T-helper 1 cell treated with Interleukin-12 subunit alpha and Interleukin-12 subunit beta and Interleukin-4 antibody, amounts not matched to agents 30 μg/mL and 1 μg/mL, for 36 hours (primary cell): ENCODE measurements at regions not wholly inside any gene's neighbourhood (a gene's known extent, or its start where the extent isn't known, plus 50 kb on each side); places are given as distances from the start of the nearest gene placed in this dataset.
"Not testable (repeated sequence)": the region's sequence is repeated elsewhere in the genome, so short reads cannot be mapped to it uniquely, and the experiment has no call there.

Source experiments
- H3K27ac Mint-ChIP-seq: one replicate; pipeline ENCODE4 v1.8.0; 2021; ENCODE audit warnings: mild to moderate bottlenecking, mixed read lengths
- H3K27me3 Mint-ChIP-seq: one replicate; pipeline ENCODE4 v1.8.0; 2021; ENCODE audit warnings: low read depth, mixed read lengths
- H3K36me3 Mint-ChIP-seq: one replicate; pipeline ENCODE4 v1.8.0; 2021; ENCODE audit warnings: low read depth, mixed read lengths
- H3K4me1 Mint-ChIP-seq: one replicate; pipeline ENCODE4 v1.8.0; 2021; ENCODE audit warnings: low read depth, mixed read lengths
- H3K4me3 Mint-ChIP-seq: one replicate; pipeline ENCODE4 v1.8.0; 2021; ENCODE audit warnings: mild to moderate bottlenecking, moderate library complexity, mixed read lengths
- H3K9me3 Mint-ChIP-seq: one replicate; pipeline ENCODE4 v1.8.0; 2021; ENCODE audit warnings: mixed read lengths

- peaks cover 4% of the 10 kb centered on the region for H3K9me3 Mint-ChIP-seq
- no peak overlapping the region for H3K4me3 Mint-ChIP-seq
- no peaks in the 10 kb centered on the region for H3K4me1 Mint-ChIP-seq
- no peaks in the 10 kb centered on the region for H3K27me3 Mint-ChIP-seq
- no peak overlapping the region for H3K27ac Mint-ChIP-seq
- H3K36me3 Mint-ChIP-seq: no peaks in the 10 kb centered on the region
Measured at GRCh38 chr7:138235207-138235606, 158.9 kb downstream of the AKR1D1 start.

- Mint-ChIP-seq H3K4me1 (no peaks in the 10 kb centered on the region), H3K9me3 (peaks cover 1% of the 10 kb centered on the region), H3K27me3 (no peaks in the 10 kb centered on the region), H3K27ac (no peak overlapping the region), H3K36me3 (no peaks in the 10 kb centered on the region), H3K4me3 (no peak overlapping the region)
Measured at GRCh38 chr7:138237995-138238394, 161.7 kb downstream of the AKR1D1 start.

GRCh38 chr7:138238734-138239659 lies 162.7 kb downstream of the AKR1D1 start:
- H3K36me3 Mint-ChIP-seq: no peaks in the 10 kb centered on the region
- H3K27me3 Mint-ChIP-seq: no peaks in the 10 kb centered on the region
- no peak overlapping the region for H3K27ac Mint-ChIP-seq
- no peaks in the 10 kb centered on the region for H3K9me3 Mint-ChIP-seq
- no peak overlapping the region for H3K4me3 Mint-ChIP-seq
- no peaks in the 10 kb centered on the region for H3K4me1 Mint-ChIP-seq

GRCh38 chr7:138243430-138243829 lies 167.2 kb downstream of the AKR1D1 start:
- Mint-ChIP-seq H3K4me3 (no peak overlapping the region), H3K4me1 (no peaks in the 10 kb centered on the region), H3K27me3 (peaks cover 4% of the 10 kb centered on the region), H3K36me3 (no peaks in the 10 kb centered on the region), H3K9me3 (peaks cover 6% of the 10 kb centered on the region), H3K27ac (no peak overlapping the region)

- Mint-ChIP-seq H3K4me1 (no peaks in the 10 kb centered on the region), H3K27ac (no peak overlapping the region), H3K9me3 (peaks cover 6% of the 10 kb centered on the region), H3K4me3 (no peak overlapping the region), H3K27me3 (peaks cover 4% of the 10 kb centered on the region), H3K36me3 (no peaks in the 10 kb centered on the region)
Measured at GRCh38 chr7:138243836-138244235, 167.6 kb downstream of the AKR1D1 start.

- Mint-ChIP-seq H3K27ac (no peak overlapping the region), H3K4me3 (no peak overlapping the region), H3K36me3 (no peaks in the 10 kb centered on the region), H3K9me3 (peaks cover 6% of the 10 kb centered on the region), H3K4me1 (no peaks in the 10 kb centered on the region), H3K27me3 (peaks cover 4% of the 10 kb centered on the region)
Measured at GRCh38 chr7:138244606-138245005, 168.3 kb downstream of the AKR1D1 start.

- no peaks in the 10 kb centered on the region for H3K36me3 Mint-ChIP-seq
- H3K27ac Mint-ChIP-seq: no peak overlapping the region
- no peaks in the 10 kb centered on the region for H3K4me1 Mint-ChIP-seq
- peaks cover 6% of the 10 kb centered on the region for H3K9me3 Mint-ChIP-seq
- H3K4me3 Mint-ChIP-seq: no peak overlapping the region
- H3K27me3 Mint-ChIP-seq: peaks cover 4% of the 10 kb centered on the region
Measured at GRCh38 chr7:138245216-138245615, 169.0 kb downstream of the AKR1D1 start.

GRCh38 chr7:138245682-138246081 lies 169.4 kb downstream of the AKR1D1 start:
- no peaks in the 10 kb centered on the region for H3K36me3 Mint-ChIP-seq
- no peaks in the 10 kb centered on the region for H3K4me1 Mint-ChIP-seq
- H3K27ac Mint-ChIP-seq: no peak overlapping the region
- H3K9me3 Mint-ChIP-seq: peaks cover 6% of the 10 kb centered on the region
- peaks cover 4% of the 10 kb centered on the region for H3K27me3 Mint-ChIP-seq
- no peak overlapping the region for H3K4me3 Mint-ChIP-seq

- H3K27ac Mint-ChIP-seq: no peak overlapping the region
- H3K9me3 Mint-ChIP-seq: peaks cover 6% of the 10 kb centered on the region
- no peak overlapping the region for H3K4me3 Mint-ChIP-seq
- H3K36me3 Mint-ChIP-seq: no peaks in the 10 kb centered on the region
- H3K27me3 Mint-ChIP-seq: peaks cover 4% of the 10 kb centered on the region
- H3K4me1 Mint-ChIP-seq: no peaks in the 10 kb centered on the region
Measured at GRCh38 chr7:138246428-138246827, 170.2 kb downstream of the AKR1D1 start.

- peaks cover 4% of the 10 kb centered on the region for H3K27me3 Mint-ChIP-seq
- no peaks in the 10 kb centered on the region for H3K4me1 Mint-ChIP-seq
Measured at GRCh38 chr7:138247081-138247480, 170.8 kb downstream of the AKR1D1 start.

GRCh38 chr7:138247568-138248333 lies 171.5 kb downstream of the AKR1D1 start:
- Mint-ChIP-seq H3K36me3 (no peaks in the 10 kb centered on the region), H3K4me3 (no peak overlapping the region), H3K9me3 (peaks cover 6% of the 10 kb centered on the region), H3K27me3 (peaks cover 4% of the 10 kb centered on the region), H3K4me1 (no peaks in the 10 kb centered on the region), H3K27ac (no peak overlapping the region)

More at GRCh38 chr7:138247081-138247480, 170.8 kb downstream of the AKR1D1 start:
- H3K4me3 Mint-ChIP-seq: no peak overlapping the region
- H3K9me3 Mint-ChIP-seq: peaks cover 6% of the 10 kb centered on the region
- H3K36me3 Mint-ChIP-seq: no peaks in the 10 kb centered on the region
- no peak overlapping the region for H3K27ac Mint-ChIP-seq

- no peaks in the 10 kb centered on the region for H3K36me3 Mint-ChIP-seq
- H3K27ac Mint-ChIP-seq: no peak overlapping the region
Measured at GRCh38 chr7:138248609-138249008, 172.3 kb downstream of the AKR1D1 start.

GRCh38 chr7:138249975-138250374 lies 173.7 kb downstream of the AKR1D1 start:
- H3K36me3 Mint-ChIP-seq: no peaks in the 10 kb centered on the region
- no peak overlapping the region for H3K4me3 Mint-ChIP-seq

More at GRCh38 chr7:138248609-138249008, 172.3 kb downstream of the AKR1D1 start:
- Mint-ChIP-seq H3K4me1 (no peaks in the 10 kb centered on the region), H3K9me3 (peaks cover 6% of the 10 kb centered on the region), H3K4me3 (no peak overlapping the region), H3K27me3 (peaks cover 4% of the 10 kb centered on the region)

GRCh38 chr7:138252666-138253065 lies 176.4 kb downstream of the AKR1D1 start:
- H3K9me3 Mint-ChIP-seq, H3K4me1 Mint-ChIP-seq, H3K36me3 Mint-ChIP-seq, H3K27ac Mint-ChIP-seq, H3K4me3 Mint-ChIP-seq, H3K27me3 Mint-ChIP-seq: not testable (repeated sequence)

More at GRCh38 chr7:138249975-138250374, 173.7 kb downstream of the AKR1D1 start:
- no peaks in the 10 kb centered on the region for H3K4me1 Mint-ChIP-seq
- no peak overlapping the region for H3K27ac Mint-ChIP-seq
- H3K9me3 Mint-ChIP-seq: peaks cover 6% of the 10 kb centered on the region
- peaks cover 4% of the 10 kb centered on the region for H3K27me3 Mint-ChIP-seq

- Mint-ChIP-seq H3K27me3 (no peaks in the 10 kb centered on the region), H3K36me3 (no peaks in the 10 kb centered on the region), H3K27ac (no peak overlapping the region), H3K4me3 (no peak overlapping the region), H3K4me1 (no peaks in the 10 kb centered on the region), H3K9me3 (no peaks in the 10 kb centered on the region)
Measured at GRCh38 chr7:138254444-138254843, 178.2 kb downstream of the AKR1D1 start.
